Stimulated activated CD4-positive, alpha-beta T cell treated with anti-CD3 and anti-CD28 coated beads, TNF-alpha, amount 100 ng/mL, for 48 hours (primary cell): ENCODE measurements at regions not wholly inside any gene's neighbourhood (a gene's known extent, or its start where the extent isn't known, plus 50 kb on each side); places are given as distances from the start of the nearest gene placed in this dataset.
A peak's percentile ranks its signal among the peaks of the same experiment; 100 is the strongest.
"Not testable (repeated sequence)": the region's sequence is repeated elsewhere in the genome, so short reads cannot be mapped to it uniquely, and the experiment has no call there.

Source experiments
- DNase-seq, 3 donors: peaks; one replicate each; pipeline ENCODE4 v3.0.0-alpha.2; 2020; ENCODE audit warnings: low read depth in 3 of 3

DNA sequence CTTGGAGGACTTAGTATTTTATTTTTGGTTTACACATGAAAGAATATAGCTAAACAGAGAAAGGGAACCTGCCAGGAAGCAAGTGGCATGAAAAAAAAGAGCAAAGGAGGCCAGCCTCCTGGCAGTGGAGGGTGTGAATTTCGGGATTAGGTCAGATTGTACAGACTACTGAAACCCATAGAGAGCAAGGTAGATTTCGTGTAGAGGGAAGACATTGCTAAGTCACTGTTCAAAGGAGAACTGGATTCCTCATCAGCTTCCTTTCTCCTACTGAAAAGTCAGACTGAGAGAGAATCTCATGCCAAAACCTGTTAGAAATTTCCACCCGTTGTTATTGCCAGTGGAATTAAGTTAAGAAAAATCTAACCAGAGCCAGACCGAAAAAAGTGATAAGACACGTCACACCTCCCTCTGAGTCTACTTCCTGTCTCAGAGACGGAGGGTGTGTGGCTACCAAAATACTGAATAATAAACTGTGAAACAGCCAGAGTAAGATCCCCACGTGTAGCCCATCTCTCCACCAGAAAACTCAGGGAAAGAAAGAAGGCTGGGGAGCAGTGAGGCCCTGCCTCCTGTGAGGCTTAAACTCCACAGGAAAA is 118.8 kb downstream of the SKIDA1 start:
- DNase-seq, result peak in 1 of 3 donors; percentile 5

- no peak for DNase-seq
Measured at GRCh38 chr10:21405981-21406380, 119.5 kb downstream of the SKIDA1 start.

DNA sequence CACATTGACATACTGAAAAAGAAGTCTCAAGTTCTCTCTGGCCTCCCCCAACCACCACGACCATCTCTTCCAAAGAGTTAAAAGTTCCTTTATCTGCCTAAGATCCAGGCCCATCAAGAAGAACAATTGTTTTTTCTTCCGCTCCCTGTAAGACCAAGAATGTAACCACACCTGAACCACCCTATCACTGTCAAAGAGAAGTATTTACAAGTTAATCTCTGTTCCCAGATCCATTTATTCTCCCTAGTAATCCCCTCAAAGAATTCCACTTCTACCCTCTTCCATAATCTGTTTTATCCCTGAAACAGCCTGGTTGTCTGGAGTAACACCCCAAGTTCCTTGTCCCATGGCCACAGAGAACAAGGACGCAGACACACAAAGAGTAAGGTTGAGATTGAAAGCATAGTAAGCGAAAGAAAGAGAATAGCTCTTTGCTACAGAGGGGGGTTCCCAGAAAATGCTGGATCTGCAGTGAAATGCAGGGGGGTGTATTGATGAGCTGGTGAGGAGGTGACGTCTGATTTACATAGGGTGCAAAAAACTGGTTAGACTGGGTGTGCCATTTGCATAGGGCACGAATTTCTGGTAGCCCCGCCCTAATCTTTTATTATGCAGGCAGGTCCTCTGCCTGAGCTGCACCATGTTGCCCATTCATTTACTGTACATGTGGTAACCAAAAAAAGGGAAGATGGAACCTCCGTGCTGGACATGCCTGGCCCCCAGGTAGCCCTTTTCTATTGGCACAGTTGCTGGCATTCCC is 122.0 kb downstream of the SKIDA1 start:
- DNase-seq, result no peak

DNA sequence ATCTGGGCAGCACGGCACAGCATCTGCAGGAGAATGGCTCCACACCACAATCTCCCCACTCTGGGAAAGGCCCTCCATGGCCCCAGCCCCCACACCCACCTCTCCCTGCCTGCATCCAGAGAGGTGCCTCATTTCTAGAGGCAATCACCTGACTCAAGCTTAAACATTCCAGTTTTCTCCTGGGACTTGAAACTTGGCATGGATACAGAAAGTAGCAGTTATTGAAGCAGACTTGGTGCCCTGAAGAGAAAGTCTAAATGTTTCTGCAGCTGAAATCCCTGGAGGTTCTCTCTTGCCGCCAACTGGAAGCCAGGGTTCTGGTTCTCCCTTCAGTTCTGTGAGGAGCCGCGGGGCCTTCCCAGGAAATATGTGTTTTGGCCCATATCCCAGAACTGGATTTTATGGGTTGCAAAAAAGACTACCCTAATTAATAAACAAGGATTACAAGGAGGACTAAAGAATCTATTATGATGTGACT is 122.8 kb downstream of the SKIDA1 start:
- no peak for DNase-seq

- no peak for DNase-seq
Measured at GRCh38 chr10:21401196-21401595, 124.3 kb downstream of the SKIDA1 start.

DNA sequence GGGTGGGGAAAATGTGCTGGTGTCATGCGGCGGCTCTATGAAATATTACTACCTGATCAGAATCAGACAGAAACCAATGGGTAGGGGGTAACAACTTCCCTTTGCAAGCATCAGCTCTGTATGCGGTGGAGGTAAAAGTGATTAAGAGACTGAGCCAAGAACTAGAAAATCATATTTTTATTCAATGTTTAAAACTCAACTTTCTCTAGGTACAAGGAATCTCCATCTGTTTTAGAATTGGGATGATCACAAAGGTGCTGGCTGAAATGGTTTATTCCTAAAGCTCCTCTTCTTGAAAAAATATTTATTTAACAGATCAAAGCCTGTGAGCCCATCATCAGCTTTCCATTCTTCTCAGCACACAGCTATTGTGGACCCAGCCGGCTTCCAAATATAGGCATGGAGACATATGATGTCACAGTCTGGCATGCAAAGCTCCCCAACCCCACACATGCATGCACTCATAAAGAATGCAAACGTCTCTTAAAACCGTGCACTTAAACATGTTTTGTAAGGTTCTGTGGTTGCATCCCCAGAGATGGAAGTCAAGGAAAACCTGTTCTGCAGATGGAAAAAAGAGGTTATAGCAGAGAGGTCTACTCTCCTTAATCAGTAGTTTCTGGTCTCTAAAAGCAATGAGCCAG is 126.0 kb downstream of the SKIDA1 start:
- DNase-seq, result no peak

DNA sequence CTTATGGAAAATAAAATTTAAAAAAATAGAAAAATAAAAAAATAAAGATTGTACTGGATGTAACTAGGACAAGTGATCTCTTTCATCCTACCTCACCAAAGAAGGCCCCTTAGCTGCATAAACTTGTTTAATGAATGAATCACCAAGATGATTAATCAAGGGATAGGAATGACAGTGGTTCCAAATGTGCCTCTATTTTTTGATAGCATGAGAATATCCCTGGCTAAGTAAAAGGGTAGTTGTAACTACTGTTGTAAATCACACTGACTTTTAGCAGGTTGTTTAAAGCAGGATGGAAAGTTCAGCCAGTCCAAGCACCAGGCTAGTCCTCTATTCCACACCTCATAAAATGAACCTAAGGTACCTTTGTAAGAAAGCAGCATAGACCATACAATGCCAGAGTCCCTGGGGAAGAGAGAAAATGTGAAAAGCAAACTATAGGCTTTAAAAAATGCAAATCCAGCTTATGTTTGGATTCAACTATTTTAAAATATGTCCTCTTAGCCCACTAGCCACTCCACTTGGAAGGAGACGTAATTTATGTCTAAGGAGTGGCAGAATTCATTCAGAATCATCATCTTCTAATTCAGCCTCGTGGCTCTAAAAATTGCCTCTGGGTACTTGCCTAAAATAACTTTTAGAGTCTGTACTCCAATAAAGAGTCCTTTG is 126.8 kb downstream of the SKIDA1 start:
- no peak for DNase-seq

DNA sequence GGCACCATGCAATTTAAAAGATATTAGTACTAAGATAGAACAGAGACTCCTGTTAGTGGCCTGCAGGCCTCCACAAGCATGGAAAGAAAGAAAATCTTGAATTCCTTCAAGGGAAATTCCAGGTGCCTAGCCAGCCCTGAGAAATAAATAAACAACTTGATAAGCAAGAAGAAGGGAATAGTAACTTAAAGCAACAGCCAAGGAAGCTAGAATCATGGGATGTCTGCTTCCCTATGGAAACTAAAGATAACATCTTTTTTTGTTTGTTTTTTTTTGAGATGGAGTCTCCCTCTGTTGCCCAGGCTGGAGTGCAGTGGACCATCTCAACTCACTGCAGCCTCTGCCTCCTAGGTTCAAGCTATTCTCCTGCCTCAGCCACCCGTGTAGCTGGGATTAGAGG is 128.6 kb downstream of the SKIDA1 start:
- DNase-seq, result no peak

DNA sequence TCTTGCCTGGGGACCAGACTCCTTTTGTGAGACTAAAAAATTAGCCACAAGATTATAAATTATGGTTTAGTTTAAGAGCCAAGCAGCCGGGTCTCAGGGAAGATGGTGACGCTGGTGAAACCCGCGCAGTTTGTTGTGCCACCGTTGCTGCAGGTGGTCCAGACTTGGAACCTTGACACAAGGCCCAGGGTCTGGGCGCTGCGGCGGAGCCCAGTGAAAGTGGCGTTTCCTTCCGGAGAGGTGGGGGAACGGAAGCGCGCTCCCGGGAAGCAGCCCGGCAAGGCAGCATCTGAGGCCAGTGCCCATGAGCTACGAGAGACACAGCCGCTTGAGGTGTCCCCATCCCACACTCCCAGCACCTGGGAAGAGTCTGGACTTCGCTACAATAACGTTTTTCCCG is 131.6 kb downstream of the SKIDA1 start:
- DNase-seq, result no peak

GRCh38 chr10:21388589-21388988 is 136.9 kb downstream of the SKIDA1 start:
- DNase-seq, result no peak

- DNase-seq, result no peak
Measured at GRCh38 chr10:21387868-21388267, 137.6 kb downstream of the SKIDA1 start.

DNA sequence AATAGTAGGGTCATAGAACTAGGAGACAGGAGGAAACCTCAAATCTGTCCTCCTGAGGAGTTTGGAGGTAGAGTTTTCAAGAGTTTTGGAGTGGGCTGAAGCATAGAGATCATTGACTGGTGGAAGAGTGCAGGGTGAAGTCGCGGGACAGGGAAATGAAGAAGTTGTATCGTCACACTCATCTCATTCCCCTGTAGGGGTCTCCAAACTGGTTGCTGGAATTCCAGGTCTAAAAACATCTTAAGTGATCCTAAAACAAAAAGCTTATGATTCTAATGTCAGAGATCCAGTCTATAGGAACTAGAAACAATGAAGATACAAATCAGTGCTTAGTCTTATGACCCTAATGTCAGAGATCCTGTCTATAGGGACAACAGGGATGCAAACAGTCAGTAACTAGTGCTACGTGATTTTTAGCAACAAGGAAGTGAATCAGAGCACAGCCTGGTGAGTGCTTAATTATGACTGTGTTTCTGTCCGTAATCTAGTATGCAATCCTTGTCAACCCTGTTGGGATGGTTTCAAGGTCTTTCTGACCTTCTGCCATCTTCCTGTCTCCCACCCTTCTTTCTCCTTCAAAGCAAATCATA is 139.4 kb downstream of the SKIDA1 start:
- DNase-seq, result no peak

- DNase-seq, result no peak
Measured at GRCh38 chr10:21385536-21385935, 139.9 kb downstream of the SKIDA1 start.

- no peak for DNase-seq
Measured at GRCh38 chr10:21379143-21379542, 146.3 kb downstream of the SKIDA1 start.

DNA sequence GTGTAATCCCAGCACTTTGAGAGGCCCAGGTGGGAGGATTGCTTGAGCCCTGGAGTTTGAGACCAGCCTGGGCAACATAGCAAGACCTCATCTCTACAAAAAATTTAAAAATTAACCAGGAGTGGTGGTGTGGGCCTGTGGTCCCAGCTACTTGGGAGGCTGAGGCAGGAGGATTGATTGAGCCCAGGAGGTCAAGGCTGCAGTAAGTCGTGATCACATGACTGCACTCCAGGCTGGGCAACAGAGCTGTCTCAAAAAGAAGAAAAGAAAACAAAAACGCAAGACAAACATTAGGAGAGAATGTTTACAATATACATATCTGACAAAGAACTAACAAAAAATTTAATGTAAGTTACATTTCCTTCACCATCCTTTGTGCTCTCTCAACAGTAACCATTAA is 150.2 kb downstream of the SKIDA1 start:
- not testable (repeated sequence) for DNase-seq

GRCh38 chr10:21373881-21374280 is 151.6 kb downstream of the SKIDA1 start:
- not testable (repeated sequence) for DNase-seq

- DNase-seq, result peak in 1 of 3 donors; percentile 1
Measured at GRCh38 chr10:21372651-21373410, 152.7 kb downstream of the SKIDA1 start.

DNA sequence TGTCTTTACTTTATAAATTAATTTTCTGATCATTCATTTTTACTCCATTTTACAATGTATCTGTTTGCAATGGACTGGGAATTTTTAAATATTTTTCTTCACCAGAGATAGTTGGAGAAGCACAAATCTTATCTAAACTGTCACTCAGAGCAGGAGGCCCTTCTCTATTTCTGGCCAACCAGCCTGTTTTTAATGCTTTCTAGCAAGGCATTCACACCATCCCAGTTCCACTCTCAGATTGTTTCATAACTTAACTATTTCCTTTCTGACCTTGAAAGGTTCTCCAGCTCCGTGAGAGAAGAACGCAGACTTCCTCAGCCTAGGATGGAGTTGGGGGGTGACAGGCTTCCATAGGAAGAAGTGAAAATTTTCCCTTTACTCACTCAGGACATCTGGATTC is 155.8 kb downstream of the SKIDA1 start:
- no peak for DNase-seq

- no peak for DNase-seq
Measured at GRCh38 chr10:21368728-21369425, 156.6 kb downstream of the SKIDA1 start.

GRCh38 chr10:21368022-21368582 is 157.4 kb downstream of the SKIDA1 start:
- DNase-seq, result no peak
